Progenitor cell of endocrine pancreas (in vitro differentiated cells): ENCODE measurements at regions not wholly inside any gene's neighbourhood (a gene's known extent, or its start where the extent isn't known, plus 50 kb on each side); places are given as distances from the start of the nearest gene placed in this dataset.
"Not testable (repeated sequence)": the region's sequence is repeated elsewhere in the genome, so short reads cannot be mapped to it uniquely, and the experiment has no call there.

Experiments used
- DNase-seq: peaks from one replicate; pipeline ENCODE4 v3.0.0; 2021; ENCODE audit warnings: low spot score; ENCODE audit not compliant: unreplicated experiment
- H3K27ac Mint-ChIP-seq: 2 replicates; pipeline ENCODE4 v1.8.0; 2021; ENCODE audit warnings: mild to moderate bottlenecking, moderate library complexity, mixed read lengths
- H3K27me3 Mint-ChIP-seq: 2 replicates; pipeline ENCODE4 v1.8.0; 2021; ENCODE audit warnings: mixed read lengths
- H3K36me3 Mint-ChIP-seq: 2 replicates; pipeline ENCODE4 v1.8.0; 2022; ENCODE audit warnings: mixed read lengths; ENCODE audit not compliant: insufficient read depth
- H3K4me1 Mint-ChIP-seq: 2 replicates; pipeline ENCODE4 v1.8.0; 2021; ENCODE audit warnings: low read depth, mixed read lengths
- H3K4me3 Mint-ChIP-seq: 2 replicates; pipeline ENCODE4 v1.8.0; 2021; ENCODE audit warnings: low read depth, mild to moderate bottlenecking, moderate library complexity, mixed read lengths
- H3K9me3 Mint-ChIP-seq: 2 replicates; pipeline ENCODE4 v1.8.0; 2021; ENCODE audit warnings: low read depth, mixed read lengths
- TF ChIP-seq, protein P1 (sequence below): fragments of 200-600 bp; sonication (generic); IDR thresholded peaks from one replicate; pipeline ENCODE4 v1.5.0; 2021; ENCODE audit warnings: antibody characterized with exemption, mild to moderate bottlenecking; ENCODE audit not compliant: unreplicated experiment

DNA sequence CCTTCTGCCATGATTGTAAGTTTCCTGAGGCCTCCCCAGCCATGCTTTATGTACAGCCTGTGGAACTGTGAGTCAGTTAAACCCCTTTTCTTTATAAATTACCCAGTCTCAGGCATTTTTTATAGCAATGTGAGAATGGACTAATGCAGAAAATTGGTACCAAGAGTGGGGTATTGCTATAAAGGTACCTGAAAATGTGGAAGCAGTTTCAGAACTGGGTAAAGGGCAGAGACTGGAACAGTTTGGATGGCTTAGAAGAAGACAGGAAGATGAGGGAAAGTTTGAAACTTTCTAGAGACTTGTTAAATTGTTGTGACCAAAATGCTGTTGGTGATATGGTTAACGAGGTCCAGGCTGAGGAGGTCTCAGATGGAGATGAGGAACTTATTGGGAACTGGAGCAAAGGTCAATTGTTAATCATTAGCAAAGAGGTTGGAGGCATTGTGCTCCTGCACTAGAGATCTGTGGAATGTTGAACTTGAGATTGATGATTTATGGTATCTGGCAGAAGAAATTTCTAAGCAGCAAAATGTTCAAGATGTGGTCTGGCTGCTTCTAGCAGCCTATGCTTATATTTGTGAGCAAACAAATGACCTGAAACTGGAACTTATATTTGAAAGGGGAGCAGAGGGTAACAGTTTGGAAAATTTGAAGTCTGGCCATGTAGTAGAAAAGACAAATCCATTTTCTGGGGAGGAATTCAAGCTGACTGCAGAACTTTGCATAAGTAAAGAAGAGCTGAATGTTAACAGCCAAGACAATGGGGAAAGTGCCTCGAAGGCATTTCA lies 79.0 kb upstream of the GMDS start:
- Mint-ChIP-seq H3K27ac (no peak overlapping the region), H3K36me3 (peaks cover 40% of the 10 kb centered on the region), H3K4me1 (no peaks in the 10 kb centered on the region), H3K4me3 (no peak overlapping the region), H3K9me3 (peaks cover 63% of the 10 kb centered on the region), H3K27me3 (no peaks in the 10 kb centered on the region)
- no peak for DNase-seq
- TF ChIP-seq, protein P1, sequence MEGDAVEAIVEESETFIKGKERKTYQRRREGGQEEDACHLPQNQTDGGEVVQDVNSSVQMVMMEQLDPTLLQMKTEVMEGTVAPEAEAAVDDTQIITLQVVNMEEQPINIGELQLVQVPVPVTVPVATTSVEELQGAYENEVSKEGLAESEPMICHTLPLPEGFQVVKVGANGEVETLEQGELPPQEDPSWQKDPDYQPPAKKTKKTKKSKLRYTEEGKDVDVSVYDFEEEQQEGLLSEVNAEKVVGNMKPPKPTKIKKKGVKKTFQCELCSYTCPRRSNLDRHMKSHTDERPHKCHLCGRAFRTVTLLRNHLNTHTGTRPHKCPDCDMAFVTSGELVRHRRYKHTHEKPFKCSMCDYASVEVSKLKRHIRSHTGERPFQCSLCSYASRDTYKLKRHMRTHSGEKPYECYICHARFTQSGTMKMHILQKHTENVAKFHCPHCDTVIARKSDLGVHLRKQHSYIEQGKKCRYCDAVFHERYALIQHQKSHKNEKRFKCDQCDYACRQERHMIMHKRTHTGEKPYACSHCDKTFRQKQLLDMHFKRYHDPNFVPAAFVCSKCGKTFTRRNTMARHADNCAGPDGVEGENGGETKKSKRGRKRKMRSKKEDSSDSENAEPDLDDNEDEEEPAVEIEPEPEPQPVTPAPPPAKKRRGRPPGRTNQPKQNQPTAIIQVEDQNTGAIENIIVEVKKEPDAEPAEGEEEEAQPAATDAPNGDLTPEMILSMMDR = no peak

DNA sequence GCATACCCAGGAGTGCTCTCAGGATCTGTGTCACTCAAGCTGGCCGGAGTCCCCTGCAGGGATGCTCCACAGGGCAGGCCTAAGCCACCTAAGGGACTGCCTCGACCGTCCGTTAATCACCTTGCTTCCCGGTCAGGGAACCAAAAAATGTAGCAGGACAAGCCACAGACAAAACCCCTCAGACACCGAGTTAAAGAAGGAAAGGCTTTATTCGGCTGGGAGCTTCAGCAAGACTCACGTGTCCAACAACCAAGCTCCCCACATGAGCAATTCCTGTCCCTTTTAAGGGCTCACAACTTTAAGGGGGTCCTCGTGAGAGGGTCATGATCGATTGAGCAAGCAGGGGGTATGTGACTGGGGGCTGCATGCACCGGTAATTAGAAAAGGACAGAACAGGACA lies 72.1 kb upstream of the GMDS start:
- H3K4me1 Mint-ChIP-seq, H3K27me3 Mint-ChIP-seq, DNase-seq, H3K4me3 Mint-ChIP-seq, H3K27ac Mint-ChIP-seq: not testable (repeated sequence)
- Mint-ChIP-seq H3K9me3 (peaks cover 38% of the 10 kb centered on the region), H3K36me3 (peaks cover 27% of the 10 kb centered on the region)

DNA sequence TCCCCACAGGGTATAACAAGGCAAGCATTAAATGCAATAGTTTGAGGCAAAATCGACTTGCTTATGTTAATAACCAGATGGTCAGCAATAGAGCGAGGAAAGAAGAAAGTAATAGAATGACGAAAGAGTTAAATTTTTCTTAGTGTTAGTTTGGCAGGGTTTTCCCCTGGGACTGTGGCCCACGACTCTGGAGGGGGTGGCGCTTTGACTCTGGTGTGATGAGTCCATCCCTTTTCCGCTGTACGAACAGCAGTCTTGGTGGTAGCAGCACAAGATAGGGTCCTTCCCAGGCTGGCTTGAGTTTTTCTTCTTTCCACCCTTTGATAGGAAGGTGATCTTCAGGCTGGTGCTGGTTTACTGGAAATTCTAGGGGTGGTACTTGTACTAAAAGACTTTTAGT lies 69.2 kb upstream of the GMDS start:
- Mint-ChIP-seq H3K27ac (no peak overlapping the region), H3K4me3 (no peak overlapping the region), H3K27me3 (no peaks in the 10 kb centered on the region), H3K9me3 (peaks cover 24% of the 10 kb centered on the region), H3K36me3 (peaks cover 16% of the 10 kb centered on the region), H3K4me1 (no peaks in the 10 kb centered on the region)
- TF ChIP-seq, protein P1 = no peak
- no peak for DNase-seq

DNA sequence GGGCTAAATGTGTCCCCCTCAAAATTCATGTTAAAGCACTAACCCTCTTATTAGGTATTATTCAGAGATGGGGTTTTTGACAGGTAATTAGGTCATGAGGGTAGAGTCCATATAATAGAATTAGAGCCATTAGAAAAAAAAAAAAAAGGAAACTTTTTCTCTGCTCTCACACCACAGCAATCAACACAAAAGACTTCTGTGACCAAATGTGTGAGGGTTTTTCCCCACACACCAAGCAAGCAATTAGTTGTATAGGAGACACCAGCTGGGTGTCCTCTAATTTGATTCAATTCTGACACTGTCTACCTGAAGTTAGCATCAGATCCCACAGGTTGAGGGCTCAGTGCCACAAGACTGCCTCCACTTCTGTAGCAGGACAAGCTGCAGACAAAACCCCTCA lies 64.6 kb upstream of the GMDS start:
- DNase-seq = no peak
- Mint-ChIP-seq H3K27me3 (no peaks in the 10 kb centered on the region), H3K4me3 (no peak overlapping the region), H3K9me3 (peaks cover 12% of the 10 kb centered on the region), H3K27ac (no peak overlapping the region), H3K4me1 (no peaks in the 10 kb centered on the region), H3K36me3 (peaks cover 7% of the 10 kb centered on the region)
- TF ChIP-seq, protein P1 = no peak

DNA sequence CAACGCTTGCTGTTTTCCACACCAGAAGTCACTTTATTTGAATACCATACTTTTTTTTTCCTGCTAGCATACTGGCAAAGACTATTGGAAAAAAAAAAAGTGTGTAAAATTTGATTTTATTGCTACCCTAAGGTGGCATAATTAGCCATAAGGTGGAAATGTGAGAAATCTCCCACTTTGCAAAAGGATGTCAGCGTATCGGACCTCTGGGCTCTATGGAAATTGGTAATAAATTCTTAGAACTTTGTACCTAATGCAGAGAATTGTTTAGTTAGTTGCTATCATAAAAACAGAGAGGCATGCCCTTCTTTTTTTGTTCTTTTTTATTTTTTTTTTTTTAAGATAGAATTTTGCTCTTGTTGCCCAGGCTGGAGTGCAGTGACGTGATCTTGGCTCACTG lies 63.7 kb upstream of the GMDS start:
- H3K27ac Mint-ChIP-seq = no peak overlapping the region
- no peak for DNase-seq
- H3K9me3 Mint-ChIP-seq = peaks cover 16% of the 10 kb centered on the region
- H3K4me1 Mint-ChIP-seq = no peaks in the 10 kb centered on the region
- TF ChIP-seq, protein P1 = no peak
- no peak overlapping the region for H3K4me3 Mint-ChIP-seq
- H3K36me3 Mint-ChIP-seq = peaks cover 8% of the 10 kb centered on the region
- H3K27me3 Mint-ChIP-seq = no peaks in the 10 kb centered on the region

DNA sequence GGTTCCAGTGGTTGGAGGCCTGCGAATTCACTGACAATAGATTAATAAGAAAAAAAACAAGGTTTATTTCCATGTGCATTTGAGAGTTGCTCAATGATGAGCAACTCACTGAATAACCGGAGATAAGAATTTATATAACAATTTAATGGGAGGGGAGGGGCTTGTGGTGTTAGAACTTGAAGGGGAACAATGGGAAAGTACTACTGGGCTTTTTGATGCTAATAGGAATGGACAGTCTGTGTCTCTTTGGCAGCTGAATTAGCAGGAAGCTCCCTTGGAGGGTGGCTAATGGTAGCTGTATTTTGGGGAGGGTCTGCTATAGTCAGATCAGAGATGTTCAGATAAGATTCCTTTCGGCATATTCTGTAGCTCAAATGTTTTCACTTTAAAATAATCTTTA lies 62.4 kb upstream of the GMDS start:
- peaks cover 16% of the 10 kb centered on the region for H3K9me3 Mint-ChIP-seq
- no peak for DNase-seq

More for the DNA sequence above, 62.4 kb upstream of the GMDS start:
- no peaks in the 10 kb centered on the region for H3K27me3 Mint-ChIP-seq
- peaks cover 8% of the 10 kb centered on the region for H3K36me3 Mint-ChIP-seq
- H3K4me3 Mint-ChIP-seq = no peak overlapping the region
- H3K27ac Mint-ChIP-seq = no peak overlapping the region
- TF ChIP-seq, protein P1 = no peak
- H3K4me1 Mint-ChIP-seq = no peaks in the 10 kb centered on the region
